BLaER1 (cell line): ENCODE measurements at regions not wholly inside any gene's neighbourhood (a gene's known extent, or its start where the extent isn't known, plus 50 kb on each side); places are given as distances from the start of the nearest gene placed in this dataset.
A peak's percentile ranks its signal among the peaks of the same experiment; 100 is the strongest.
"Not testable (repeated sequence)": the region's sequence is repeated elsewhere in the genome, so short reads cannot be mapped to it uniquely, and the experiment has no call there.

Experiments
- H3K27ac ChIP-seq: shearing (Covaris generic); formaldehyde crosslinking; 2 replicates; pipeline ENCODE4 v1.8.1; 2022
- H3K27me3 ChIP-seq: shearing (Covaris generic); formaldehyde crosslinking; 2 replicates; pipeline ENCODE4 v1.8.1; 2022
- H3K36me3 ChIP-seq: shearing (Covaris generic); formaldehyde crosslinking; 2 replicates; pipeline ENCODE4 v1.8.1; 2022
- H3K4me1 ChIP-seq: shearing (Covaris generic); formaldehyde crosslinking; 2 replicates; pipeline ENCODE4 v1.8.1; 2022
- H3K4me2 ChIP-seq: shearing (Covaris generic); formaldehyde crosslinking; 2 replicates; pipeline ENCODE4 v1.8.1; 2022
- H3K4me3 ChIP-seq: shearing (Covaris generic); formaldehyde crosslinking; 2 replicates; pipeline ENCODE4 v1.8.1; 2022
- H3K9ac ChIP-seq: shearing (Covaris generic); formaldehyde crosslinking; 2 replicates; pipeline ENCODE4 v1.8.1; 2022
- H3K9me3 ChIP-seq: shearing (Covaris generic); formaldehyde crosslinking; 2 replicates; pipeline ENCODE4 v1.8.1; 2022
- H4K20me1 ChIP-seq: shearing (Covaris generic); formaldehyde crosslinking; 2 replicates; pipeline ENCODE4 v1.8.1; 2022
- Cebpa-rat ChIP-seq: shearing (Covaris generic); IDR thresholded peaks from 2 replicates; pipeline ENCODE4 v1.8.1; 2022

- Histone ChIP-seq H3K4me1 (no peaks in the 10 kb centered on the region), H3K4me3 (no peak overlapping the region)
Observed at GRCh38 chr4:71081192-71081591, 87.7 kb downstream of the DCK start.

GRCh38 chr4:71093745-71094144 is 100.3 kb downstream of the DCK start:
- H3K36me3 ChIP-seq: no peaks in the 10 kb centered on the region
- H3K9ac ChIP-seq: no peak overlapping the region

More at GRCh38 chr4:71081192-71081591, 87.7 kb downstream of the DCK start:
- no peaks in the 10 kb centered on the region for H4K20me1 ChIP-seq
- H3K9ac ChIP-seq: no peak overlapping the region
- no peak for TF ChIP-seq Cebpa-rat
- no peaks in the 10 kb centered on the region for H3K27me3 ChIP-seq
- no peaks in the 10 kb centered on the region for H3K36me3 ChIP-seq
- H3K9me3 ChIP-seq: no peaks in the 10 kb centered on the region
- no peak overlapping the region for H3K4me2 ChIP-seq
- H3K27ac ChIP-seq: no peak overlapping the region

DNA sequence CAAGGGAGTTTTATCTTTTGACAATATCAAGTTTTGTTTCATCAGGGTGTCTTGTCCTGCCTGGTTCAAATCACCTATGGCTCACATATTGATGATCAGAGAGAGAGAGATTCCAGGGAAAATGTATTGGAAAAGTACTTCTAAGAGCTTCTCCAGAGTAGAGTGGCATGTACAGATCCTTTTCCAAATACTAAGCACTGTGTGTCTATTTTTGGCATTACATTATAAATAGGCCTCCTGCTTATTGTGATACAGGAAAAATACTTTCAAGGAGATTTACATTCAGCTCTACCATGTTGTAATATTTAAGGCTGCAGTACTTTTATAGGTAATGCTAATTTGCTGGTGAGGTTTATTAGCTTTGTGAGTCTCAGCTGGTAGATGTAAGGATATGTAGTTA is 100.8 kb downstream of the DCK start:
- H3K27ac ChIP-seq: no peak overlapping the region
- H3K4me2 ChIP-seq: no peak overlapping the region
- H3K9ac ChIP-seq: no peak overlapping the region
- H3K4me3 ChIP-seq: no peak overlapping the region
- H3K9me3 ChIP-seq: peaks cover 5% of the 10 kb centered on the region; the same call in 1 of the 2 replicates
- no peaks in the 10 kb centered on the region for H3K27me3 ChIP-seq
- no peak for TF ChIP-seq Cebpa-rat
- H3K36me3 ChIP-seq: no peaks in the 10 kb centered on the region
- no peaks in the 10 kb centered on the region for H4K20me1 ChIP-seq
- H3K4me1 ChIP-seq: no peaks in the 10 kb centered on the region

More at GRCh38 chr4:71093745-71094144, 100.3 kb downstream of the DCK start:
- Histone ChIP-seq H3K4me1 (no peaks in the 10 kb centered on the region), H3K4me2 (no peak overlapping the region), H3K27ac (no peak overlapping the region), H4K20me1 (no peaks in the 10 kb centered on the region), H3K9me3 (peaks cover 5% of the 10 kb centered on the region; the same call in 1 of the 2 replicates), H3K27me3 (no peaks in the 10 kb centered on the region), H3K4me3 (no peak overlapping the region)
- no peak for TF ChIP-seq Cebpa-rat

DNA sequence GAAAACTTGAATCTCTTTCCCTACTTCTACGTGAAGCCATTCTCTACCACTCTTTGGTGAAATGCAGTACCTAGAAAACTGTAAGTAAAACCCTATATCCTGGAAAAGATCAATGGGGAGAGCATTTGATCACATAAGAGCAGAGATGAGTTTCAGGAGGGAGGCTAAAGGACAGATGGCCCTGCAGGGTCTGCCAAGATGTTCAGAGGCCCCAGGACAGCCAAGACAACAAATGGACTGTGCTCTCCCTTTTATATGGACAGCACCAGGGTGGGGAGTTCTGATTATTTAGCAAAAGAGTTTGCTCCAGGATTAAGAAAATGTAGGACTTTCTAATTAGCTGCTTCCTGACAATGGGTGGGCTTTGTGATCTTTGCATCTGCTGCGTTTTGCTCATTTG is 101.7 kb downstream of the DCK start:
- no peaks in the 10 kb centered on the region for H3K27me3 ChIP-seq

GRCh38 chr4:71095545-71095944 is 102.1 kb downstream of the DCK start:
- Histone ChIP-seq H3K4me2 (peak overlapping the region; percentile 5; the same call in 1 of the 2 replicates), H3K27ac (no peak overlapping the region), H3K4me3 (no peak overlapping the region)

More for the DNA sequence above, 101.7 kb downstream of the DCK start:
- Histone ChIP-seq H3K4me3 (no peak overlapping the region), H3K9ac (no peak overlapping the region), H3K9me3 (peaks cover 5% of the 10 kb centered on the region; the same call in 1 of the 2 replicates), H3K4me1 (no peaks in the 10 kb centered on the region), H3K4me2 (0 out of 2 replicates have a peak overlapping the region, but pooled peaks have one; percentile 5), H4K20me1 (no peaks in the 10 kb centered on the region), H3K36me3 (no peaks in the 10 kb centered on the region), H3K27ac (no peak overlapping the region)
- no peak for TF ChIP-seq Cebpa-rat

GRCh38 chr4:71107726-71108125 is 114.3 kb downstream of the DCK start:
- no peak for TF ChIP-seq Cebpa-rat
- Histone ChIP-seq H3K4me3 (no peak overlapping the region), H3K9ac (no peak overlapping the region), H3K4me2 (peak overlapping the region; percentile 25), H3K27ac (no peak overlapping the region), H3K9me3 (no peaks in the 10 kb centered on the region), H3K36me3 (no peaks in the 10 kb centered on the region), H4K20me1 (no peaks in the 10 kb centered on the region), H3K27me3 (no peaks in the 10 kb centered on the region), H3K4me1 (peaks cover 21% of the 10 kb centered on the region)

More at GRCh38 chr4:71095545-71095944, 102.1 kb downstream of the DCK start:
- no peak overlapping the region for H3K9ac ChIP-seq
- H3K36me3 ChIP-seq: no peaks in the 10 kb centered on the region
- no peaks in the 10 kb centered on the region for H3K27me3 ChIP-seq
- no peaks in the 10 kb centered on the region for H4K20me1 ChIP-seq
- peaks cover 5% of the 10 kb centered on the region; the same call in 1 of the 2 replicates for H3K9me3 ChIP-seq
- H3K4me1 ChIP-seq: no peaks in the 10 kb centered on the region
- TF ChIP-seq Cebpa-rat: no peak

- Histone ChIP-seq H4K20me1 (no peaks in the 10 kb centered on the region), H3K27me3 (no peaks in the 10 kb centered on the region), H3K27ac (no peak overlapping the region), H3K9ac (no peak overlapping the region), H3K9me3 (peaks cover 4% of the 10 kb centered on the region), H3K36me3 (no peaks in the 10 kb centered on the region), H3K4me2 (no peak overlapping the region), H3K4me1 (peaks cover 21% of the 10 kb centered on the region), H3K4me3 (no peak overlapping the region)
- TF ChIP-seq Cebpa-rat: no peak
Observed at GRCh38 chr4:71110499-71110898, 117.0 kb downstream of the DCK start.

DNA sequence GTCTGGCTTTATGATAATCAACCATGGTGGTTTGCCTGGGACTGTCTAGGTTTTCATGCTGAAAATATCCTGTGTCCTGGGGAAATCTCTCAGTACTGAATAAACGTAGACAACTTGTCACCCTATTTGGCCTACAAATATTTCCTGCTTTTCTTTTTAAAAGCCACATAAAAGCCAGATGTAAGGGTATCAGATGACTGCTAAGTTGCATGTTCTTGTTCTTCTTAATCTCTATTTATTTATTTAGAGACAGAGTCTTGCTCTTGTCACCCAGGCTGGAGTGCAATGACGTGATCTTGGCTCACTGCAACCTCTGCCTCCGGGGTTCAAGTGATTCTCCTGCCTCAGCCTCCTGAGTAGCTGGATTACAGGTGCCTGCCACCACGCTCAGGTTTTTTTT is 117.7 kb downstream of the DCK start:
- H4K20me1 ChIP-seq, H3K4me2 ChIP-seq, H3K36me3 ChIP-seq, H3K9ac ChIP-seq, H3K27me3 ChIP-seq, H3K9me3 ChIP-seq, H3K27ac ChIP-seq, H3K4me3 ChIP-seq: not testable (repeated sequence)
- H3K4me1 ChIP-seq: peaks cover 21% of the 10 kb centered on the region

- no peak for TF ChIP-seq Cebpa-rat
- no peak overlapping the region for H3K4me2 ChIP-seq
- H3K9me3 ChIP-seq: peaks cover 4% of the 10 kb centered on the region
- no peak overlapping the region for H3K4me3 ChIP-seq
- no peaks in the 10 kb centered on the region for H3K27me3 ChIP-seq
- H3K36me3 ChIP-seq: no peaks in the 10 kb centered on the region
- no peaks in the 10 kb centered on the region for H4K20me1 ChIP-seq
- peaks cover 10% of the 10 kb centered on the region; the same call in 1 of the 2 replicates for H3K4me1 ChIP-seq
- H3K9ac ChIP-seq: no peak overlapping the region
- no peak overlapping the region for H3K27ac ChIP-seq
Observed at GRCh38 chr4:71113294-71113693, 119.8 kb downstream of the DCK start.

DNA sequence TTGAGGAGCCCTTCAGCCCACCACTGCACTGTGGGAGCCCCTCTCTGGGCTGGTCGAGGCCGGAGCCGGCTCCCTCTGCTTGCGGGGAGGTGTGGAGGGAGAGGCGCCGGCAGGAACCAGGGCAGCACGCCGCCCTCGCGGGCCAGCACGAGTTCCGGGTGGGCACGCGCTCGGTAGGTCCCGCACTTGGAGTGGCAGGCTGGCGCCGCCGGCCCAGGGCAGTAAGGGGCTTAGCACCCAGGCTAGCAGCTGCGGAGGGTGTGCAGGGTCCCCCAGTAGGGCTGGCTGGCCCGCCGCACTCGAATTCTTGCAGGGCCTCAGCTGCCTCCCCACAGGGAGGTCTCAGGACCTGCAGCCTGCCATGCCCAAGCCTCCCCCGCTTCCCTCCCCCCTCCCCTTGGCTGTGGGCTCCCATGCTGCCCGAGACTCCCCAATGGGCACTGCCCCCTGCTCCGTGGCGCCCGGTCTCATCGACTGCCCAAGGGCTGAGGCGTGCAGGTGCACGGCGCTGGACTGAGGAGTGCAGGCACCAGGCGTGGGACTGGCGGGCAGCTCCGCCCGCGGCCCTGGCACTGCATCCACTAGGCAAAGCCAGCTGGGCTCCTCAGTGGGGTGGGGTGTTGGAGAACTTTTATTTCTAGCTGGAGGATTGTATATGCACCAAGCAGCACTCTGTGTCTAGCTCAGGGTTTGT is 127.5 kb downstream of the DCK start:
- Histone ChIP-seq H3K27ac (no peak overlapping the region), H3K4me3 (no peak overlapping the region), H3K4me1 (peaks cover 8% of the 10 kb centered on the region), H3K36me3 (no peaks in the 10 kb centered on the region), H4K20me1 (no peaks in the 10 kb centered on the region), H3K9ac (no peak overlapping the region), H3K9me3 (peaks cover 9% of the 10 kb centered on the region), H3K4me2 (no peak overlapping the region), H3K27me3 (no peaks in the 10 kb centered on the region)
- TF ChIP-seq Cebpa-rat: no peak
